ENCODE measurements at regions not wholly inside any gene's neighbourhood (a gene's known extent, or its start where the extent isn't known, plus 50 kb on each side); places are given as distances from the start of the nearest gene placed in this dataset.

DNA sequence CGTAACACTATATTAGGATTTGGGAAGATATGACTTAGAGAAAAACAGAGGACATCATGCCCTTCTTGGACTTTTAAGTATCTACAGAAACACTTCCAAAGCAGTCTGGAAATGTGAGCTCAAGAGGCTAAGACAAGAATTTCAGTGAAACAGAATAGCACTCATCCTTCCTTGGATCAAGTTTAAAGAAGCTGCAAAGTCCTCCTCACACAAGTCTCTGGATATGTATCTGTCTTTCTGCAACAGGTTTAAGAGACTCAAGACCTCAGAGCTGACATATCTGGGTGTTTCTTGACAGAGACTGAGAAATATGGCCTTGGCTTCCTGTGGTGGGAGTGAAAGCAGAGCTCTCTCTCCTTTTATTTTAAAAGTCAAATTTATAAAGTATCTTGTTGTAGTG is 82.5 kb upstream of the GIMD1 start:
- H3K4me3 ChIP-seq (ENCODE audit: low read depth, low read length): no peak overlapping the region
- H3K9me3 ChIP-seq (ENCODE audit: control insufficient read depth, insufficient read depth, low read length): peaks cover 2% of the 10 kb centered on the region
- H3K27me3 ChIP-seq (ENCODE audit: control insufficient read depth, insufficient read depth, low read length): no peaks in the 10 kb centered on the region
- DNase-seq (ENCODE audit: low read depth in 4 of 6, low spot score in 6 of 6): no peak
- H3K4me1 ChIP-seq (ENCODE audit: control insufficient read depth, insufficient read depth, low read length): no peaks in the 10 kb centered on the region
- no CpG with 5 or more reads among the region's 1 CpG for WGBS (ENCODE audit: insufficient coverage)
- no peak overlapping the region for H3K27ac ChIP-seq (ENCODE audit: low read depth, low read length)
- no peaks in the 10 kb centered on the region for H3K36me3 ChIP-seq (ENCODE audit: control insufficient read depth, insufficient read depth, low read length)

DNA sequence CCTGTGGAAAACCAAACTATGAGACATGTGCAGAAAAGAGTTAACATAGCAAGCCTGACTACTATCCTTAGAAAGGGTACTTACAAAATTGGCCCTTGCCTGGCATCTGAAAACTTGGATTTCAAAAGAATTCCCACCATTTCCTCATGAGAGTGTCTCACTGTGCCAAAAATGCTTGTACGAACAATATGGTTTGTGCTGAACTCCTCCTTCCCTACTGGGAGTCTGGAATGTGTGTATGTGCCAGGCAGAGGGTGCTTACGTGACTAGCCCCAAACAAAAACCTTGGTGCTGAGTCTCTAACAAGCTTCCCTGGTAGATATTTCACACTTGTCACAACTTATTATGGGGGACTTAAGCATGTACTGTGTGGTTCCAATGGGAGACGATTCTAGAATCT is 81.7 kb upstream of the GIMD1 start:
- H3K27me3 ChIP-seq (ENCODE audit: control insufficient read depth, insufficient read depth, low read length): no peaks in the 10 kb centered on the region
- no peaks in the 10 kb centered on the region for H3K4me1 ChIP-seq (ENCODE audit: control insufficient read depth, insufficient read depth, low read length)
- peaks cover 2% of the 10 kb centered on the region for H3K9me3 ChIP-seq (ENCODE audit: control insufficient read depth, insufficient read depth, low read length)
- no peak overlapping the region for H3K4me3 ChIP-seq (ENCODE audit: low read depth, low read length)
- no peak overlapping the region for H3K27ac ChIP-seq (ENCODE audit: low read depth, low read length)
- no peak for DNase-seq (ENCODE audit: low read depth in 4 of 6, low spot score in 6 of 6)
- no peaks in the 10 kb centered on the region for H3K36me3 ChIP-seq (ENCODE audit: control insufficient read depth, insufficient read depth, low read length)
- 60% methylated on average over 1 of the region's 3 CpGs for WGBS (ENCODE audit: insufficient coverage)

DNA sequence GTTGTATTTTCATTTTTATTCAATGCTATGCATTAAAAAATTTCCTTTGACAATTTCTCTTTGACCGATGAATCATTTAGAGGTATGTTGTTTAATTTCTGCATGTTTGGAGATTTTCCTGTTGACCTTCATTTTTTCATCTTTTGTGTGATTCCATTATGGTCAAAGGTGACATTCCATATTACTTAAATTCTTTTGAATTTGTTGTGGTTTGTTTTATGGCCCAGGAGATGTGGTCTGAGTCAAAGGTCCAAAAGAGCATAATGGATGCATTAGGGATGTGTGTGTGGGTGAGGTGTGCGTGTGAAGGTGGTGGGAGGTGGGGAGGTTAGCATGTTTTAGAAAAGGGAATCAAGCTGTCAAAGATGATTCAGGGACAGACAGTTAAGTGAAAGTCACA is 76.0 kb upstream of the GIMD1 start:
- no peaks in the 10 kb centered on the region for H3K4me1 ChIP-seq (ENCODE audit: control insufficient read depth, insufficient read depth, low read length)
- DNase-seq (ENCODE audit: low read depth in 4 of 6, low spot score in 6 of 6): no peak
- WGBS (ENCODE audit: insufficient coverage): 83% methylated on average over 1 of the region's 2 CpGs
- H3K4me3 ChIP-seq (ENCODE audit: low read depth, low read length): no peak overlapping the region
- no peaks in the 10 kb centered on the region for H3K36me3 ChIP-seq (ENCODE audit: control insufficient read depth, insufficient read depth, low read length)
- no peak overlapping the region for H3K27ac ChIP-seq (ENCODE audit: low read depth, low read length)
- H3K27me3 ChIP-seq (ENCODE audit: control insufficient read depth, insufficient read depth, low read length): no peaks in the 10 kb centered on the region
- peaks cover 2% of the 10 kb centered on the region for H3K9me3 ChIP-seq (ENCODE audit: control insufficient read depth, insufficient read depth, low read length)

DNA sequence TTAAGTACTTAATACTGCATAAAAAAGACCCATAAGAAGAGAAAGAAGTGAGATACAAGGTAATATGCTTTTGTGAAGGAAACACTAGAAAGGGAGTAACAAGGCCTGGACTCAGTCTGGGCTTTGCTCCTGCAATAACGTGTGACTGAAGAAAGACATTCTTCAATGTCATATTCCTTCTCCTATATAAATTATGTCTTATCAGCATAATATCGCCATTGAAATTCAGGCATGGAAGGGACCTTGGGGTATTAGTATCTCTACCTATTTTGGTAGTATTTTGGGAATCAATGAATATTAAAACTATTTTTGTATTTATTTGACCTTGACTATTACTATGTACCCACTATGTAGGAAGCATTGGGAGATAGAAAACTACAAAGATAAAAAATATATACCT is 62.2 kb upstream of the GIMD1 start:
- DNase-seq (ENCODE audit: low read depth in 4 of 6, low spot score in 6 of 6): no peak
- Histone ChIP-seq H3K27me3 (ENCODE audit: control insufficient read depth, insufficient read depth, low read length) (no peaks in the 10 kb centered on the region), H3K36me3 (ENCODE audit: control insufficient read depth, insufficient read depth, low read length) (no peaks in the 10 kb centered on the region), H3K27ac (ENCODE audit: low read depth, low read length) (no peak overlapping the region), H3K9me3 (ENCODE audit: control insufficient read depth, insufficient read depth, low read length) (no peaks in the 10 kb centered on the region), H3K4me3 (ENCODE audit: low read depth, low read length) (no peak overlapping the region), H3K4me1 (ENCODE audit: control insufficient read depth, insufficient read depth, low read length) (no peaks in the 10 kb centered on the region)
- WGBS (ENCODE audit: insufficient coverage): no CpG with 5 or more reads among the region's 2 CpGs

DNA sequence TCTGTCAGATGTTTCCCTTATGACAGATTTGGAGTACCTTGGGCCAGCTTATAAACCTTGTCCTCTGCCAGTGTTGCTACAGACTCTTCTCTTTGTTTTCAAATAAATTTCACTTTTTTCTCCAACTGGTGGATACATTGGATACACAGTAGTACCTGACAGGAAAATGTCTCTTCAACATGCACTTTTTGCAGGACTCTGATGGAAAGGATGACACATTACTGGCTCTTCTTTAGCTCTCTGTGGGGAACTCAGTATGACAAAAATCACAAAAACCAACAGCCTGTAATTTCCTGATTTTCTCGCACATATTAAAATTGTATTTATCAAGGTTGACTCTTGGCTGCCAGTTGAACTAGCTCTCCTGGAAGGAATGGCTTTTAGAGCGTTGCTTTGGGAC is 61.3 kb upstream of the GIMD1 start:
- no peak overlapping the region for H3K4me3 ChIP-seq (ENCODE audit: low read depth, low read length)
- WGBS (ENCODE audit: insufficient coverage): 88% methylated on average over 1 of the region's 2 CpGs
- no peak for DNase-seq (ENCODE audit: low read depth in 4 of 6, low spot score in 6 of 6)
- no peaks in the 10 kb centered on the region for H3K9me3 ChIP-seq (ENCODE audit: control insufficient read depth, insufficient read depth, low read length)
- no peak overlapping the region for H3K27ac ChIP-seq (ENCODE audit: low read depth, low read length)
- no peaks in the 10 kb centered on the region for H3K36me3 ChIP-seq (ENCODE audit: control insufficient read depth, insufficient read depth, low read length)
- H3K27me3 ChIP-seq (ENCODE audit: control insufficient read depth, insufficient read depth, low read length): no peaks in the 10 kb centered on the region
- H3K4me1 ChIP-seq (ENCODE audit: control insufficient read depth, insufficient read depth, low read length): no peaks in the 10 kb centered on the region

DNA sequence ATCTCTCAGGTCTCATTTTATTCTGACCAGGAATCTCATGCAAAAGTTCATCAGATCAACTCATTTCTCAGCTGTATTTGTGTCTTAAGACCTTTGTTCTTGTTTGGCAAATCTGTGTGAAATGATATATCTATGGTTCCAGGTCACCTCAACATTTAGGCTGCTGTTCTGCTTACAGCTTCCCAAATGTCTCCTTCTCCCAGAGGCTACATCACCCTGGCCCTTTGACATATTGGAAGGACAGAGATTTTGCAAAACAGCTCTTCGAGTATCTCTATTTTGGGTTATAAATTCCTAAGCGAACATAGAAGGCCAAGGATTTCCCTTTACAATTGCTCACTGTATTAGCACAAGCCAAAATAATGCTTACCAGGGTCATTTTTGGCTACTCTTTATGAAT is 57.5 kb upstream of the GIMD1 start:
- Histone ChIP-seq H3K27me3 (ENCODE audit: control insufficient read depth, insufficient read depth, low read length) (no peaks in the 10 kb centered on the region), H3K4me1 (ENCODE audit: control insufficient read depth, insufficient read depth, low read length) (no peaks in the 10 kb centered on the region), H3K27ac (ENCODE audit: low read depth, low read length) (no peak overlapping the region), H3K4me3 (ENCODE audit: low read depth, low read length) (no peak overlapping the region), H3K9me3 (ENCODE audit: control insufficient read depth, insufficient read depth, low read length) (no peaks in the 10 kb centered on the region), H3K36me3 (ENCODE audit: control insufficient read depth, insufficient read depth, low read length) (no peaks in the 10 kb centered on the region)
- DNase-seq (ENCODE audit: low read depth in 4 of 6, low spot score in 6 of 6): no peak
- 100% methylated on average over 1 of the region's 2 CpGs for WGBS (ENCODE audit: insufficient coverage)

DNA sequence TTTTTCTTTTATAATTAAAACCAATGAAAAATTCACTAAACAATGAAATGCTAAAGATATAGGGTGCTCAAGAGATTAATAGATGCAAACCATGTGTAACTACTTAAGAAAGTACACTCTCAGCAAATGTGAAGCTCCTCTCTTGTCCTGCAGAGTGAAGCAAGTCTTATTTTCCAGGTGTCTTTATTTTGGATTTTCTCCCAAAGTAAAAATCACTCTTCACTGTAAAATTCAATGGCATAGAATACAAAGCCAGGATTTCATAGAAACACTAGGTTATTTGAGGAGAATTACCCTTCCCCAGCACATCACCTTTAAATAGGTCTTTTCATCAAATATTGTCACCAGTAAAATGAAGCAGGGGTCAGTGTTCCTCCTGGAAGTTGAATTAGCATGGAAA is 57.0 kb upstream of the GIMD1 start:
- no peak for DNase-seq (ENCODE audit: low read depth in 4 of 6, low spot score in 6 of 6)
- H3K27me3 ChIP-seq (ENCODE audit: control insufficient read depth, insufficient read depth, low read length): no peaks in the 10 kb centered on the region
- H3K4me3 ChIP-seq (ENCODE audit: low read depth, low read length): no peak overlapping the region
- no peaks in the 10 kb centered on the region for H3K4me1 ChIP-seq (ENCODE audit: control insufficient read depth, insufficient read depth, low read length)
- H3K9me3 ChIP-seq (ENCODE audit: control insufficient read depth, insufficient read depth, low read length): no peaks in the 10 kb centered on the region
- H3K36me3 ChIP-seq (ENCODE audit: control insufficient read depth, insufficient read depth, low read length): no peaks in the 10 kb centered on the region
- H3K27ac ChIP-seq (ENCODE audit: low read depth, low read length): no peak overlapping the region

DNA sequence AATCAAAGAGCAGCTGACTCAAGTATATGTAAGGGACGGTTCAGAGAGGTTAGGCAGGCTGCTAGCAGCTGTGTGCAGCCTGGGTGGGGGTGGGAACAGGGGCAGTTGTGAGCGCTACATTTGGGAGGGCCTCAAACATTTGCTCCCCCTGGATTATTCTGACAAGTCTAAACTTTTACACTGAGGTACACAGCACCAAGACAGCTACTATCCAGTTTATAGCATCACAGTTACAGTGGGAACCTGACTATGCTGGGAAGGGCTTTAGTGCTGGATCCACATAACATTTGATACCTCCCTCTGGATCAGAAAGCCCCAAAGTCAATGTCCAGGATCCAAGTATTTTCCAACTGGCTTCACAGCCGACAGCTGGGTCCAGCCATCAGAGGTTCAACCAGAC is 55.8 kb upstream of the GIMD1 start:
- no peaks in the 10 kb centered on the region for H3K4me1 ChIP-seq (ENCODE audit: control insufficient read depth, insufficient read depth, low read length)
- no peaks in the 10 kb centered on the region for H3K9me3 ChIP-seq (ENCODE audit: control insufficient read depth, insufficient read depth, low read length)
- H3K4me3 ChIP-seq (ENCODE audit: low read depth, low read length): no peak overlapping the region
- H3K27ac ChIP-seq (ENCODE audit: low read depth, low read length): no peak overlapping the region
- H3K36me3 ChIP-seq (ENCODE audit: control insufficient read depth, insufficient read depth, low read length): no peaks in the 10 kb centered on the region
- no peaks in the 10 kb centered on the region for H3K27me3 ChIP-seq (ENCODE audit: control insufficient read depth, insufficient read depth, low read length)
- DNase-seq (ENCODE audit: low read depth in 4 of 6, low spot score in 6 of 6): no peak
- 71% methylated on average over 1 of the region's 3 CpGs for WGBS (ENCODE audit: insufficient coverage)

DNA sequence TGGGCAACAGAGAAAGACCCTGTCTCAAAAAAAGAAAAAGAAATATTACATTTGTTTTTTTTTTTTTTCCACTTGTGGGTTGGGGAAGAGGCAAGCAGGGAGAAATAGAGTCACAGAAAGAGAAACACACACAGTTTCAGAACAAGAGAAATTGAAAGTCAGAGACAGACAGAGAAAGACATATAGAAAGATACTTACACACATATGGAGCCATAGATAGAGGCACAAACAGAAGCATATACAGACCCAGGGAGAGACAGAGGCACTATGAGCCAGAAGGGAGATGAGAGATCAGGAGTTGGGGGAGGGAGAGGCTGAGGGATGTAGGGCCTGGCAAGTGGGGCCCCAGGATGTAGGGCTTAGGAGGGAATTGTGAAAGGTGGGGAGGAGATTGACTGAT is 55.2 kb upstream of the GIMD1 start:
- Histone ChIP-seq H3K27ac (ENCODE audit: low read depth, low read length) (no peak overlapping the region), H3K36me3 (ENCODE audit: control insufficient read depth, insufficient read depth, low read length) (no peaks in the 10 kb centered on the region), H3K27me3 (ENCODE audit: control insufficient read depth, insufficient read depth, low read length) (no peaks in the 10 kb centered on the region), H3K4me1 (ENCODE audit: control insufficient read depth, insufficient read depth, low read length) (no peaks in the 10 kb centered on the region), H3K4me3 (ENCODE audit: low read depth, low read length) (no peak overlapping the region), H3K9me3 (ENCODE audit: control insufficient read depth, insufficient read depth, low read length) (no peaks in the 10 kb centered on the region)
- no peak for DNase-seq (ENCODE audit: low read depth in 4 of 6, low spot score in 6 of 6)

DNA sequence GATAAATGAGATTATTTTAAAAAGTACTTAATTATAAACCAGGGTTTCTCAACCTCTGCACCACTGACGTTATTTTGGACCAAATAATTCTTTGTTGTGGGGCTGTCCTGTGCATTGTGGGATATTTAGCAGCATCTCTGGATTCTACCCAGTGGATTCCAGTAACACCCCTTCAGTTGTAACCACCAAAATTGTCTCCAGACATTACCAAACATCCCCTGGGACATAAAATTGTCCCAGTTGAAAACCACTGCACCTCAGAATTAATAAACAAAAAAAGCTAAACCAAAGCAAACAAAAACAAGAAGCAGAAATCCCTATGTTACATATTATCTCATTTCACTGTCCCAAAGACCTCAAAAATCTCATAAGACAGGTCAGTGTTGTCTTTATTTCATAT is 54.2 kb upstream of the GIMD1 start:
- no peaks in the 10 kb centered on the region for H3K9me3 ChIP-seq (ENCODE audit: control insufficient read depth, insufficient read depth, low read length)
- H3K27me3 ChIP-seq (ENCODE audit: control insufficient read depth, insufficient read depth, low read length): no peaks in the 10 kb centered on the region
- no peaks in the 10 kb centered on the region for H3K4me1 ChIP-seq (ENCODE audit: control insufficient read depth, insufficient read depth, low read length)
- WGBS (ENCODE audit: insufficient coverage): no CpG with 5 or more reads among the region's 1 CpG
- H3K4me3 ChIP-seq (ENCODE audit: low read depth, low read length): no peak overlapping the region
- no peak overlapping the region for H3K27ac ChIP-seq (ENCODE audit: low read depth, low read length)
- no peak for DNase-seq (ENCODE audit: low read depth in 4 of 6, low spot score in 6 of 6)
- H3K36me3 ChIP-seq (ENCODE audit: control insufficient read depth, insufficient read depth, low read length): no peaks in the 10 kb centered on the region

All from spinal cord (tissue), 9 donors.